Mucosa of stomach (tissue), 1 donor: ENCODE measurements at regions not wholly inside any gene's neighbourhood (a gene's known extent, or its start where the extent isn't known, plus 50 kb on each side); places are given as distances from the start of the nearest gene placed in this dataset.

Source experiments
- H3K27me3 ChIP-seq: one replicate; pipeline ENCODE4 v1.7.0; 2013; ENCODE audit warnings: mild to moderate bottlenecking, low read length; ENCODE audit not compliant: control insufficient read depth, insufficient read depth
- H3K36me3 ChIP-seq: one replicate; pipeline ENCODE4 v1.7.0; 2013; ENCODE audit warnings: low read length; ENCODE audit not compliant: control insufficient read depth, insufficient read depth
- H3K4me1 ChIP-seq: one replicate; pipeline ENCODE4 v1.7.0; 2013; ENCODE audit warnings: mild to moderate bottlenecking, low read length; ENCODE audit not compliant: control insufficient read depth, insufficient read depth
- H3K4me3 ChIP-seq: one replicate; pipeline ENCODE4 v1.7.0; 2013; ENCODE audit warnings: low read length
- H3K9ac ChIP-seq: one replicate; pipeline ENCODE4 v1.7.0; 2013; ENCODE audit warnings: mild to moderate bottlenecking, low read length, moderate library complexity
- H3K9me3 ChIP-seq: one replicate; pipeline ENCODE4 v1.7.0; 2013; ENCODE audit warnings: mild to moderate bottlenecking, low read length, moderate library complexity; ENCODE audit not compliant: control insufficient read depth
- donor health status: Pancreatic carcinoma.

GRCh38 chr2:60371681-60372080, 181.8 kb downstream of the BCL11A start:
- H3K4me3 ChIP-seq, result no peak overlapping the region
- peaks cover 5% of the 10 kb centered on the region for H3K27me3 ChIP-seq
- no peaks in the 10 kb centered on the region for H3K36me3 ChIP-seq
- no peak overlapping the region for H3K9ac ChIP-seq
- H3K4me1 ChIP-seq, result no peaks in the 10 kb centered on the region
- no peaks in the 10 kb centered on the region for H3K9me3 ChIP-seq

- H3K36me3 ChIP-seq, result no peaks in the 10 kb centered on the region
- H3K4me1 ChIP-seq, result no peaks in the 10 kb centered on the region
- H3K9ac ChIP-seq, result no peak overlapping the region
- H3K4me3 ChIP-seq, result no peak overlapping the region
- peaks cover 5% of the 10 kb centered on the region for H3K27me3 ChIP-seq
- H3K9me3 ChIP-seq, result no peaks in the 10 kb centered on the region
Observed at GRCh38 chr2:60371219-60371618, 182.2 kb downstream of the BCL11A start.

- H3K9me3 ChIP-seq, result no peaks in the 10 kb centered on the region
Observed at GRCh38 chr2:60370814-60371213, 182.6 kb downstream of the BCL11A start.

GRCh38 chr2:60368456-60368855, 185.0 kb downstream of the BCL11A start:
- H3K4me3 ChIP-seq, result no peak overlapping the region
- no peak overlapping the region for H3K9ac ChIP-seq
- H3K4me1 ChIP-seq, result no peaks in the 10 kb centered on the region
- H3K9me3 ChIP-seq, result no peaks in the 10 kb centered on the region
- H3K36me3 ChIP-seq, result no peaks in the 10 kb centered on the region
- no peaks in the 10 kb centered on the region for H3K27me3 ChIP-seq

More at GRCh38 chr2:60370814-60371213, 182.6 kb downstream of the BCL11A start:
- H3K27me3 ChIP-seq, result peaks cover 5% of the 10 kb centered on the region
- no peaks in the 10 kb centered on the region for H3K4me1 ChIP-seq
- no peak overlapping the region for H3K9ac ChIP-seq
- H3K4me3 ChIP-seq, result no peak overlapping the region
- no peaks in the 10 kb centered on the region for H3K36me3 ChIP-seq

- Histone ChIP-seq H3K9ac (no peak overlapping the region), H3K4me3 (no peak overlapping the region), H3K4me1 (no peaks in the 10 kb centered on the region), H3K27me3 (no peaks in the 10 kb centered on the region), H3K36me3 (no peaks in the 10 kb centered on the region), H3K9me3 (no peaks in the 10 kb centered on the region)
Observed at GRCh38 chr2:60366135-60366712, 187.2 kb downstream of the BCL11A start.

GRCh38 chr2:60365556-60365955, 187.9 kb downstream of the BCL11A start:
- H3K9ac ChIP-seq, result no peak overlapping the region
- no peaks in the 10 kb centered on the region for H3K36me3 ChIP-seq
- no peaks in the 10 kb centered on the region for H3K4me1 ChIP-seq

GRCh38 chr2:60364491-60364890, 189.0 kb downstream of the BCL11A start:
- Histone ChIP-seq H3K36me3 (no peaks in the 10 kb centered on the region), H3K9ac (no peak overlapping the region), H3K4me3 (no peak overlapping the region), H3K4me1 (no peaks in the 10 kb centered on the region), H3K9me3 (no peaks in the 10 kb centered on the region), H3K27me3 (no peaks in the 10 kb centered on the region)

More at GRCh38 chr2:60365556-60365955, 187.9 kb downstream of the BCL11A start:
- Histone ChIP-seq H3K4me3 (no peak overlapping the region), H3K27me3 (no peaks in the 10 kb centered on the region), H3K9me3 (no peaks in the 10 kb centered on the region)

- Histone ChIP-seq H3K9ac (no peak overlapping the region), H3K4me1 (no peaks in the 10 kb centered on the region), H3K9me3 (no peaks in the 10 kb centered on the region), H3K4me3 (no peak overlapping the region), H3K36me3 (no peaks in the 10 kb centered on the region), H3K27me3 (no peaks in the 10 kb centered on the region)
Observed at GRCh38 chr2:60361498-60361897, 192.0 kb downstream of the BCL11A start.

GRCh38 chr2:60359569-60359968, 193.9 kb downstream of the BCL11A start:
- Histone ChIP-seq H3K4me1 (no peaks in the 10 kb centered on the region), H3K27me3 (no peaks in the 10 kb centered on the region), H3K9me3 (no peaks in the 10 kb centered on the region), H3K36me3 (no peaks in the 10 kb centered on the region), H3K4me3 (no peak overlapping the region), H3K9ac (no peak overlapping the region)

GRCh38 chr2:60358476-60358875, 195.0 kb downstream of the BCL11A start:
- no peaks in the 10 kb centered on the region for H3K9me3 ChIP-seq
- no peaks in the 10 kb centered on the region for H3K36me3 ChIP-seq

GRCh38 chr2:60357996-60358395, 195.5 kb downstream of the BCL11A start:
- H3K4me3 ChIP-seq, result no peak overlapping the region
- H3K9me3 ChIP-seq, result no peaks in the 10 kb centered on the region
- no peaks in the 10 kb centered on the region for H3K27me3 ChIP-seq
- no peaks in the 10 kb centered on the region for H3K4me1 ChIP-seq
- H3K36me3 ChIP-seq, result no peaks in the 10 kb centered on the region
- no peak overlapping the region for H3K9ac ChIP-seq

More at GRCh38 chr2:60358476-60358875, 195.0 kb downstream of the BCL11A start:
- Histone ChIP-seq H3K27me3 (no peaks in the 10 kb centered on the region), H3K9ac (no peak overlapping the region), H3K4me1 (no peaks in the 10 kb centered on the region), H3K4me3 (no peak overlapping the region)

- no peak overlapping the region for H3K9ac ChIP-seq
- no peaks in the 10 kb centered on the region for H3K27me3 ChIP-seq
- H3K36me3 ChIP-seq, result no peaks in the 10 kb centered on the region
- no peaks in the 10 kb centered on the region for H3K9me3 ChIP-seq
- H3K4me3 ChIP-seq, result no peak overlapping the region
- no peaks in the 10 kb centered on the region for H3K4me1 ChIP-seq
Observed at GRCh38 chr2:60356346-60356745, 197.1 kb downstream of the BCL11A start.

GRCh38 chr2:60355849-60356261, 197.6 kb downstream of the BCL11A start:
- Histone ChIP-seq H3K4me1 (no peaks in the 10 kb centered on the region), H3K4me3 (no peak overlapping the region), H3K27me3 (no peaks in the 10 kb centered on the region), H3K9me3 (no peaks in the 10 kb centered on the region), H3K36me3 (no peaks in the 10 kb centered on the region), H3K9ac (no peak overlapping the region)
